ENCODE measurements at regions not wholly inside any gene's neighbourhood (a gene's known extent, or its start where the extent isn't known, plus 50 kb on each side); places are given as distances from the start of the nearest gene placed in this dataset.

GRCh38 chr3:193801097-193801496 lies 208.1 kb downstream of the OPA1 start:
- TF ChIP-seq GATA2 (IDR thresholded peaks at IDR 0.05; ENCODE audit: low read depth, low read length) (no peak), GATA3 (IDR thresholded peaks at IDR 0.05; ENCODE audit: low read depth, low read length) (no peak)

All from SH-SY5Y (cell line).